A673 (cell line): ENCODE measurements at regions not wholly inside any gene's neighbourhood (a gene's known extent, or its start where the extent isn't known, plus 50 kb on each side); places are given as distances from the start of the nearest gene placed in this dataset.

Source experiments
- BruUV-seq: library from RNA; stranded (reverse); fragments of 400-500 nt; replicated peaks from 2 replicates; lab custom pipeline; 2021; lab: Mats Ljungman, UMichigan
- CTCF ChIA-PET: fragments of 300-600 bp; sonication (Branson Sonifier 250); formaldehyde crosslinking; loops from one replicate; lab custom pipeline; 2022; ENCODE audit warnings: antibody characterized with exemption; lab: Charles Lee
- POLR2A ChIA-PET: fragments of 300-600 bp; sonication (Branson Sonifier 250); formaldehyde crosslinking; loops from one replicate; lab custom pipeline; 2022; ENCODE audit warnings: antibody characterized with exemption; ENCODE audit not compliant: low non-redundant PET; lab: Charles Lee
- DNase-seq: peaks from one replicate; pipeline ENCODE4 v3.0.0-alpha.2; 2015; ENCODE audit warnings: low spot score
- H3K27ac ChIP-seq: fragments of 200-600 bp; sonication (generic); 2 replicates; pipeline ENCODE4 v1.5.1; 2016; ENCODE audit warnings: mixed run types, low read depth, mild to moderate bottlenecking, mixed read lengths, antibody characterized with exemption, low read length; ENCODE audit not compliant: poor library complexity, severe bottlenecking
- H3K27me3 ChIP-seq: fragments of 200-600 bp; sonication (generic); replicated peaks from 2 replicates; pipeline ENCODE4 v1.6.1; 2017; ENCODE audit warnings: mixed run types, low read depth, mild to moderate bottlenecking, mixed read lengths, antibody characterized with exemption, low read length; ENCODE audit not compliant: insufficient read depth, poor library complexity
- H3K36me3 ChIP-seq: fragments of 200-600 bp; sonication (generic); 2 replicates; pipeline ENCODE4 v1.6.1; 2016; ENCODE audit warnings: mixed run types, mild to moderate bottlenecking, mixed read lengths, antibody characterized with exemption, low read length; ENCODE audit not compliant: insufficient read depth, poor library complexity, severe bottlenecking
- H3K4me1 ChIP-seq: fragments of 200-600 bp; sonication (generic); 2 replicates; pipeline ENCODE4 v1.6.1; 2017; ENCODE audit warnings: mixed run types, mild to moderate bottlenecking, mixed read lengths, antibody characterized with exemption, low read length; ENCODE audit not compliant: insufficient read depth, poor library complexity, severe bottlenecking
- H3K4me3 ChIP-seq: fragments of 200-600 bp; sonication (generic); 2 replicates; pipeline ENCODE4 v1.5.1; 2016; ENCODE audit warnings: low read depth, mixed run types, mild to moderate bottlenecking, mixed read lengths, low read length; ENCODE audit not compliant: poor library complexity, severe bottlenecking
- H3K9me3 ChIP-seq: fragments of 200-600 bp; sonication (generic); 2 replicates; pipeline ENCODE4 v1.6.1; 2016; ENCODE audit warnings: mixed run types, low read depth, mild to moderate bottlenecking, mixed read lengths, antibody characterized with exemption, low read length; ENCODE audit not compliant: poor library complexity, severe bottlenecking
- EZH2 ChIP-seq: fragments of 200-600 bp; sonication (generic); IDR thresholded peaks from 2 replicates; pipeline ENCODE4 v1.6.1; 2017; ENCODE audit warnings: borderline replicate concordance, low read depth, mild to moderate bottlenecking, mixed read lengths, antibody characterized with exemption, low read length; ENCODE audit not compliant: poor library complexity, severe bottlenecking
- intact Hi-C: fragments of 100-400 bp; cut with micrococcal nuclease; formaldehyde crosslinking; loops from one replicate; pipeline ENCODE4 v1.10.0; 2022; ENCODE audit not compliant: unreplicated experiment
- TF ChIP-seq, protein P1 (sequence below): fragments of 300-800, 200-600 bp; sonication (generic); conservative IDR thresholded peaks from 2 replicates; pipeline ENCODE4 v1.5.1; 2017; ENCODE audit warnings: low read depth, mild to moderate bottlenecking, antibody characterized with exemption, low read length, moderate library complexity, mixed read lengths

DNA sequence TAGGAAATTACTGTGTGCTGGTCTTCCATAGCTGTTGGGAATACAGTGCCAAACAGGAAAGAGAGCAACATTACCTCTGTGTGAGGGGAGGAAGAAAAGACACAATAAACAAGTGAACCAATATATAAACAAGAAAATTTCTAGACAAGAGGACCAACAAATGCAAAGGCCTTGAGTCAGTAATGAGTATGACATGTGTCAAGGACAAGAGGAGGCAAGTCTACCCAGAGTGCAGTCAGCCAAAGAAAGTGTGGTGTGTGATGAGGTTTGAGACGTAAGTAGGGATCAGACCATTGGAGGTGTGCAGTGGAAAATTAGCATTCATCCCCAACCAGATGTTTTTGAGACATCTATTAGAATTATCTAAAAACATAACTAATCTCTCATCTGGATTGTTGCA, 69.5 kb upstream of the CDH6 start:
- H3K27me3 ChIP-seq = no peaks in the 10 kb centered on the region
- intact Hi-C loops = no loop called here
- H3K4me1 ChIP-seq = peaks cover 13% of the 10 kb centered on the region
- no TSS peak for BruUV-seq
- CTCF ChIA-PET = no interaction called here
- no peak overlapping the region for H3K27ac ChIP-seq
- H3K36me3 ChIP-seq = no peaks in the 10 kb centered on the region
- no peak overlapping the region for H3K4me3 ChIP-seq
- POLR2A ChIA-PET = no interaction called here
- no peak for DNase-seq
- TF ChIP-seq, protein P1, sequence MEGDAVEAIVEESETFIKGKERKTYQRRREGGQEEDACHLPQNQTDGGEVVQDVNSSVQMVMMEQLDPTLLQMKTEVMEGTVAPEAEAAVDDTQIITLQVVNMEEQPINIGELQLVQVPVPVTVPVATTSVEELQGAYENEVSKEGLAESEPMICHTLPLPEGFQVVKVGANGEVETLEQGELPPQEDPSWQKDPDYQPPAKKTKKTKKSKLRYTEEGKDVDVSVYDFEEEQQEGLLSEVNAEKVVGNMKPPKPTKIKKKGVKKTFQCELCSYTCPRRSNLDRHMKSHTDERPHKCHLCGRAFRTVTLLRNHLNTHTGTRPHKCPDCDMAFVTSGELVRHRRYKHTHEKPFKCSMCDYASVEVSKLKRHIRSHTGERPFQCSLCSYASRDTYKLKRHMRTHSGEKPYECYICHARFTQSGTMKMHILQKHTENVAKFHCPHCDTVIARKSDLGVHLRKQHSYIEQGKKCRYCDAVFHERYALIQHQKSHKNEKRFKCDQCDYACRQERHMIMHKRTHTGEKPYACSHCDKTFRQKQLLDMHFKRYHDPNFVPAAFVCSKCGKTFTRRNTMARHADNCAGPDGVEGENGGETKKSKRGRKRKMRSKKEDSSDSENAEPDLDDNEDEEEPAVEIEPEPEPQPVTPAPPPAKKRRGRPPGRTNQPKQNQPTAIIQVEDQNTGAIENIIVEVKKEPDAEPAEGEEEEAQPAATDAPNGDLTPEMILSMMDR = no peak
- TF ChIP-seq EZH2 = no peak
- no peaks in the 10 kb centered on the region for H3K9me3 ChIP-seq

DNA sequence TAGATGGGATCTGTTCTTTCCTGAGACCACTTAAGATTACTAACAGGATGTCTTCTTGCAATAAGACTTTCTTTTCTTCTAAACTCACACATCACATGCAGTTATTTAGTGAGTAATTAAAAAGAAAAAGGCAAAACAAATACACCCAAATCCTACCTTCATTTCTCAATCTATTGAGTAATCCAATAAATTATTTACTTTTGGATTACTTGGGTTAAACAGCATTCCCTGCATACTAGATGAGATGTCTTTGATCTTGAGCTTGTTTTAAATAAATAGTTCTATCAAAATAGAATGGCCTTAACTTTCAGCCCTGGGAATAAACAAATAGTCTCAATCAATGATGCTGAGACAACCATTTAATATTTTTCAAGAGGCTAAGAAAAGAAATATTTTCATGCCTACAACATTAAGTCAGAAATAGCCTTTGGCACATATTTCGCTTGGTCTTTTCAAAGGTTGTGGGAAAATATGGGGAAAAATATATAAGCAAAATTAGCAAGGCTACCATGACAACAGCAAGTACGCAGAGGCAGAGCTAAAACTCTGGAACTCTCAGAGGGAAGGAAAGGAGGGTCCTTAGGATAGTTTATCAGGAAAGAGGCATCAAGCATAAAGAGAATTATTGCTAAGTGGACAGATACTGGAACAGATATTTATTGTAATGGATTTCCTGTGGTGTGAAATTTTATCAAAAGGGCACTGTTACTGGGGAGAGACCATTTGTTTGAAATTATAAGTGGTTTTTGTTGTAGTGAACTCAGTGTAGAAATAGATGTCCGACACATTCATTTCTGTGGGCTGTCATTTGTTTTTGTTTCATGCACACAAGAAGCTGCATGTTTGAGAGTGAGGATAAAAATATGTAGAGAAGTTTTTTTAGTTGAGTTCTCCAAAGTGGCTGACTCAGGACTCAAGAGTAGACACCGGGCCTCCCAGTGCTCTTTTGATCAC, 70.2 kb upstream of the CDH6 start:
- intact Hi-C loops = no loop called here
- DNase-seq = no peak
- H3K27ac ChIP-seq = no peak overlapping the region
- H3K4me1 ChIP-seq = peaks cover 13% of the 10 kb centered on the region
- CTCF ChIA-PET = no interaction called here
- BruUV-seq = no TSS peak
- H3K9me3 ChIP-seq = no peaks in the 10 kb centered on the region
- POLR2A ChIA-PET = no interaction called here
- H3K4me3 ChIP-seq = no peak overlapping the region
- TF ChIP-seq EZH2 = no peak
- TF ChIP-seq, protein P1 = no peak
- H3K36me3 ChIP-seq = no peaks in the 10 kb centered on the region
- no peaks in the 10 kb centered on the region for H3K27me3 ChIP-seq

DNA sequence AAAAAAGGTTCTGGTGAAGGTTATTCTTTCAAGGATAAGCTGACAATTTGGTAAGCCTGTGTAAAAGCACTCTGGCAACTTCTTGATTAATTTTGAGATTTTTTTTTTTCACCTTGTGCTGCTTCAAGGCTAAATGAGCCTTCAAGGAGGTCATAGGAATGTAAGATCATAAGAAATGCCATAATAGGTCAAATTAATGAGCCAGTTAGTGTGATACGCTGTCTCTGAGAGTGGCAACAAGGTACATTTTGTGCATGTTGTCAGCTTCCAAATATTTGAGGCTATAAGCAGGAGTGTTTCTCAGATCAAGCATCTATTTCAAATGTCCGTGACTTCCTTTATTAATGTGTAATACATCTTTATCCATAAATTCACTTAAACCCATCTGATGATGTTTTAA, 72.3 kb upstream of the CDH6 start:
- no peaks in the 10 kb centered on the region for H3K27me3 ChIP-seq
- DNase-seq = no peak
- no peaks in the 10 kb centered on the region for H3K9me3 ChIP-seq
- H3K36me3 ChIP-seq = no peaks in the 10 kb centered on the region
- TF ChIP-seq, protein P1 = no peak
- no peak for TF ChIP-seq EZH2
- H3K4me3 ChIP-seq = no peak overlapping the region
- no peak overlapping the region for H3K27ac ChIP-seq
- peaks cover 13% of the 10 kb centered on the region for H3K4me1 ChIP-seq
- POLR2A ChIA-PET = no interaction called here
- no TSS peak for BruUV-seq
- CTCF ChIA-PET = no interaction called here
- intact Hi-C loops = no loop called here
